ENCODE measurements at regions not wholly inside any gene's neighbourhood (a gene's known extent, or its start where the extent isn't known, plus 50 kb on each side); places are given as distances from the start of the nearest gene placed in this dataset.

DNA sequence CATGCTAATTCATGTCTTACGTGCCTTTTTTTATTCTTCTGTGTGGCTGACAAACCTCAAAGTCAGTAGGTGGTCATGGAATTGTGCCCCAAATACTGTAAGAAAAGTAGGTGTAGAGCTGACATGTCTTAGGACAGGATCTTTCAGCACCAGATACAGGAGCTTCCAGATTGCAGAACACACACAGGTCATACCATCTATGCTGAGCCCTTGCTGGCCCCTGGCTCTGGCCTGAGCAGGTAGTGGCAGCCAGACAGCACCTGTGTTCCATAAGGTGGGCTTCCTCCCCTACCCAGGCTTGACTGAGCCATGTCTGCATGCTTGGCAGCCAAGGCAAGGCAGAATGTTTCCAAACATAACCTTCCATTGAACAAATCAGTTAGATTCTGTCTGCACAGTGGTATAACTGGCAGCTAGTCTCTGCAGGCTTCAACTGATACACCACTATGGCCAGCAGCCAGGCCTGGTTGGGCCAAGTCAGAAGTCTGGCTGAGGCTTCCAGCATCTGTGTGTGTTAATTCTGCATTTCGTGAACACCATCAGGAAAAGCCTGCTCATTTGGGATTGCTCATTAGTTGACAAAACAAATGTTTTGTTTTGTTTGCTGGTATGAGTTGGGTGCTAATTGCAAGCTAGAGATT, 366.5 kb downstream of the FOXA2 start:
- no peak for DNase-seq

DNA sequence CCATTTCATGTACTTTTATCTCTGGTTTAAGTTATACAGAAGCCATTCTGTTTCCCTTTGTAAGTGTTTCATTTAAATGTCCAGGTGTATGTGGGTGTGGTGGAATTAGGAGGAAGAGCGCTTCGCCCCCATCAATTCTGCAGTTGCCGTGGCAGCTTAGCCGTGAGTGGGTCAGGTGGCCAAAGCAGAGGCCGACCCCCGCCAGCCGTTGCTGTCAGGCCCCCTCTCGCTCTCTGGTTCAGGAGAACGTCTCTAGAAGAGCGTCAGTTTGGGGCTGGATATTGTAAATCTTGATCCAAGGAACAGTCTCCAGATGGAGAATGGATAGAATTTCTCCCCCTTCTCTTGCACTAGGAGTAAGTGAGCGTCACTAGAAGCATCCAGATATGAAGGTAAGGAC, 367.4 kb downstream of the FOXA2 start:
- DNase-seq = no peak

- DNase-seq = no peak
These were observed 370.1 kb downstream of the FOXA2 start for GRCh38 chr20:22214296-22214695.

GRCh38 chr20:22213271-22213670, 371.1 kb downstream of the FOXA2 start:
- DNase-seq = no peak

DNA sequence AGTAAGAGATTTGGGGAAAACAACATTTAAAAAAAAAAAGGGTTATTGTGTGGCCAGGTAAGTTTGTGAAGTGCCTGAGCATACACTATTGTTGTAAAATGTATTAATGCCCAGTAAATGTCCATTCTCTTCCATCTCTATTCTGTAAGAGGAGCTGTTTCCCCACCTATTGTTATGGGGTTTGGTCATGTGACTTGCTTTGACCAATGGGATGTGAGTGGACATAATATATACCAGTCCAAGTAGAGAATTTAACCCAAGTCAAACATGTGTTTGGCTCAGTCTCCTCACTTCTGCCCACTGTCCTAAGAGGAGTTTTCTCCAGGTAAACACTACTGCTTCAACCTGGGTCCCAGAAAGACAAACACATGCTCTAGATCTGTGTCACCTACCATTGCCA, 377.1 kb downstream of the FOXA2 start:
- DNase-seq = no peak

DNA sequence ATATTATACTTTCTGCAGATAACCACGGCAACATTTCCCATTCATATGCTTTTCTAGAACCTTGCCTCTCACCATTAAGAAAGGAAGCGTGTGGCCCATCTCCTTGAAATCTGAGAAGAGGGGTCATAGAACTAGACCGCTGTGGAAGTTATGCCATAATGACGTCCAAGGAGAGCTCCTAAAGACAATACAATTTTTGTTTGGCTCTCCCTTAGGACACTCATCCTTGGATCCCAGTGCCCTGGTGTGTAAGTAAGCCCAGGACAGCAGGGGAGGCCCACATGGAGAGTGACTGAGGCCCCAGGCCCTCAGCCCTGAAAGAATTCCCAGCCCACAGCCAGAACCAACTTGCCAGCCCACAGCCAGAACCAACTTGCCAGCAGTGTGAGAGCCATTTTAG, 379.6 kb downstream of the FOXA2 start:
- no peak for DNase-seq

GRCh38 chr20:22182148-22182547, 402.2 kb downstream of the FOXA2 start:
- no peak for DNase-seq

GRCh38 chr20:22180244-22180643, 404.1 kb downstream of the FOXA2 start:
- DNase-seq = no peak

DNA sequence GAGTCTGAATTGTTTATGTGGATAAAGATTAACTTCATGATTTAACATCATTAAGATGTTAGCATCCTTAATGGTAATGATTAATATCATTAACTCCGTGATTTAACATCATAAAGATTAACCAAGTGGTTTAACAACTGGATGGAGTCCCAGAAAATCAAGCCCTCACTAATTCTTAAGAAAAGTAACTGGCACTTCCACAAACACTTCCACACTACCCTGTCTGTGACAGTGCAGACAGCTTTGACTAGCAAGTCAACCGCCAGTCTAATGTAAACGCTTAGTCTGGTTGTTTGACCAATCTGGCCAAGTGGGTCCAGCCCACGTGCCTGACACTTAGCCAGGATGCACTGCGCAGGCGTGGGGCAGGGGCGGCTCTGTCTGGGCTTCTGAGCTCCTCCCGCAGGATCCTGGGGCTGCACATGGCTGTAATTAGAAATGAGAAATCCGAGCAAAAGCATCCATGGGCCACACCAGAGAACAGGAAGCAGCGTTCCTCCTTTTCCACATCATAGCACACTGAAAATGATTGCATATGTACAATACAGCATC, 424.2 kb downstream of the FOXA2 start:
- no peak for DNase-seq

GRCh38 chr20:22159276-22159675, 425.1 kb downstream of the FOXA2 start:
- no peak for DNase-seq

GRCh38 chr20:22127587-22127986, 422.1 kb downstream of the PAX1 start:
- DNase-seq = no peak

GRCh38 chr20:22106308-22106938, 401.0 kb downstream of the PAX1 start:
- peak; percentile 26 for DNase-seq

- DNase-seq = no peak
These were observed 396.1 kb downstream of the PAX1 start for GRCh38 chr20:22101606-22102005.

- DNase-seq = no peak
These were observed 395.2 kb downstream of the PAX1 start for GRCh38 chr20:22100686-22101085.

GRCh38 chr20:22099348-22099747, 393.9 kb downstream of the PAX1 start:
- no peak for DNase-seq

DNA sequence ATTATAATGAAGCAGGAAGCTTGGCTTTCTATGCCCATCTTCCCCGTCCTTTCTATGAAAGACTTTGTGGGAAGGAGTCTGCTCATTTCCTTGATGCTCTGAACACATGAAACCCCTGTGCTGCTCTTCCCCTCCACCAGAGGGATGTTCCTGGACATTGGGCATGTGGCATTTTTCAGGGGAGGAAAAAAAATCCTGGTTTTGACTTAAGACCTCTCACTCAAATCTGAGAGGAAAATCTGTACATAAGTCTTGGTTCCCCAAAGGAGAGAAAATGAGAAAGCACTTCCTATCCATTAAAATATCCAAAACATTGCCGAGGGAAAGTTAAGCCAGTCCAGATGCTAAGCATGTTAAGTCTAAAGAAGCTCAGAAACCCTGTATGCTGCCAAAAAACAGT, 393.0 kb downstream of the PAX1 start:
- no peak for DNase-seq

GRCh38 chr20:22093122-22093521, 387.7 kb downstream of the PAX1 start:
- no peak for DNase-seq

GRCh38 chr20:22088882-22089281, 383.4 kb downstream of the PAX1 start:
- no peak for DNase-seq

DNA sequence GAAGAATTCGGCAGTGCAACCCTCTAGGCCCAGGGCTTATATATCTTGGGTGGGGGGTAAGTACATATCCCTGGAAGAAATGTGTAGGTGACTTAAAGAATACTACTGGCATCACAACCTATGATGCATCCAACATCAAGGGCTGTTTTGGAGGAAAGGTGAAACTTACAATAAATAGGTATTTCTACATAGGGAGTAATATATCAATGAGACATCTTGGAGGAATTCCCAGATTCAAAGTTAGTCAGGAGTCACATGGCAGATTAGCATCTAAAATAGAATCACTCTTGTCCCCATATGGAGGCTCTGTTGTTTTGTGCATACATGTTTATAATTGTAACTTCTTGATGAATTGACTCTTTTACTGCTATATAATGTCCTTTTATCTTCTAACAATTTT, 375.5 kb downstream of the PAX1 start:
- DNase-seq = no peak

DNA sequence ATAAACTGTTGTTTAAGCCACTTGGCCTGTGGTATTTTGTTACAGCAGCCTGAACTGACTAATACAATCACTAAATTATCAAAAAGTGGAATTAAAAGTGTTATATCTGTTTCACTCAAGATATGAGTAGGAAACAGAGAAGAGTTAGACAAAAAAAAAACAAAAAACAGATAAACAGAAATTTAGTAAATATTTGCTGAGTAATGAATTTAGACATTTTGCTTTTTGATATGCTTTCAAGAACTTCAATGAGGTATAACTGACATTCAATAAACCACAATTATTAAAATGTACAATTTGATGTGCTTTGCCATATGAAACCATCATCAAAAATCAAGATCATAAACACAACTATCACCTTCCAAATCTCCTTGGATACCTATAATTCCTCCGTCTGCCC, 369.2 kb downstream of the PAX1 start:
- DNase-seq = no peak

DNA sequence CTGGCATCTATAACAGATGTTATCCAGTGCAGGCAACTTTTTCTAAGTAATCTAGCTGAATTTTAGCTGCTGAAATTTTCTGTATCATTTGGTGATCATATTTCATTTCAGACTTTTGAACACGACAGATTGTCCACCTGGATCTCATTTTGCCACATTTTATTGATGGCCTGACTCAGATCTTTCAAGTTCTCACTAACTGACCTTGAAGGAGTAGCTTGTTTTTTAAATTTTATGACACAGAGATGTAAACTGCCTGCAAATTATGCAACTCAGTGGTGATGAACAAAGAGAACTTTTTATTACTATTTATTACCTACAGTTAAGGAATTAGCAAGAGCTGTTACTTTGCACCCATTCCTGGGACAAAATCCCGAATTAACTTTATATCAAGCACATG, 366.4 kb downstream of the PAX1 start:
- DNase-seq = no peak

GRCh38 chr20:22070610-22071058, 365.2 kb downstream of the PAX1 start:
- no peak for DNase-seq

DNA sequence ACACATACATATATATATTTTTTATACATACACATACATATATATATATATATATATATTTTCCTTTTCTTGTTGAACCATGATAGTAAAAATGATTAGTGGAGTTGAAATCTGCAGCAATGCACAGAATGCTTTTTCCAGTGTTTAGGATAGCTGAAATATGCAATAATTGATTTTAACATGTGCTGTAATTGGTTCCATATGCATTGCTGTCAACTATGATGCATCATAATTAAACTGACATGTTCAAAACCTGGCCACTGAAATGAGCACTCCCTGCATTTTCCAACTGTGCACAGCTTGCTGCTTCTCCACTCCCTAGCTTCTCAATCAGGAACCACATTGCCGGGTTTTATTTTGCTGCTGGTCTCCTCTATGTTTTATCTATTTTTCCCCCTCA, 358.3 kb downstream of the PAX1 start:
- no peak for DNase-seq

DNA sequence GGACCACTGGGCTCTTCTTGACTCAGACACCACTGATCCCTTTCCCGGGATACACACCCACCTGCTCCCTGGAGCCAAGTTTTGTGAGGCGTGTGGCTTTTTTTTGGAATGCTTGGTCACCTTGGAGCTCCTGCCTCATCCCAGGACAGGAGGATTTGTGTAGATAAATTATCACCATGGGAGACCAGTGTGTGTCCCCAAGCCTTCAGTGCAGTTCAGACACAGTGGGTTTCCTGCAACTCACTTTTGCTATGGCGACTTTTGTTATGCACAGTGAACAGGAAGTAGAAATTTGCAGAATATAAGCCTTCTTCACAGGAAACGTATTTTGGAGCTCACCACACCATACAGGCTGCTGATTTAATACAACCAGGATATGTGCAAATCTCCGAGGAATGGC, 357.4 kb downstream of the PAX1 start:
- no peak for DNase-seq

DNA sequence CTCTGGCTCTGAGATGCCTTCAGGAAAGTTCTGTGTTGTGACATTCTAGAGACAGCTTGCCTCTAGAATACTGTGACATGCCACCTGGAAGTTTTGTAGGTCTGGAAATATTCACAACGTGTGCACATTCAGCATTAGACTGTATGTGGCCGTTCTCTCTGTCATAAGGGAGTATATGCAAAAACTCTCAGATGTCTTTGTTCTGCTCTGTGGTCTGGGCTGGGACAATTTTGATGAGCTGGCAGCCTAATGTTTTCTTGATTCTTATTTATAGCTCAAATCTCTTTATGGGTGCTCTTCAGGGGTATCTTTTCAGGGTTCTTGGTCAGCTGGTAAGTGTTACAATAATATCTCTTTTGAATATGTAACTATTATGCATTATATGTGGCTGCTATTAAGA, 355.1 kb downstream of the PAX1 start:
- no peak for DNase-seq
